NT2/D1 (cell line): ENCODE measurements at regions not wholly inside any gene's neighbourhood (a gene's known extent, or its start where the extent isn't known, plus 50 kb on each side); places are given as distances from the start of the nearest gene placed in this dataset.
A peak's percentile ranks its signal among the peaks of the same experiment; 100 is the strongest.
"Not testable (repeated sequence)": the region's sequence is repeated elsewhere in the genome, so short reads cannot be mapped to it uniquely, and the experiment has no call there.

ENCODE experiments used
- DNase-seq: peaks from one replicate; pipeline ENCODE4 v3.0.0-alpha.2; 2011; ENCODE audit warnings: low read depth, low spot score
- H3K27me3 ChIP-seq: 2 replicates; pipeline ENCODE4 v1.6.0; 2011; ENCODE audit warnings: mild to moderate bottlenecking; ENCODE audit not compliant: insufficient read length, insufficient read depth
- H3K36me3 ChIP-seq: 2 replicates; pipeline ENCODE4 v1.6.1; 2011; ENCODE audit warnings: mild to moderate bottlenecking, low read length, mixed read lengths; ENCODE audit not compliant: insufficient read depth, insufficient read length
- H3K4me1 ChIP-seq: 2 replicates; pipeline ENCODE4 v1.5.1; 2011; ENCODE audit not compliant: insufficient read depth, insufficient read length
- H3K4me3 ChIP-seq: 2 replicates; pipeline ENCODE4 v1.5.1; 2011; ENCODE audit warnings: low read depth; ENCODE audit not compliant: insufficient read length
- H3K9ac ChIP-seq: 2 replicates; pipeline ENCODE4 v1.6.0; 2011; ENCODE audit warnings: low read depth; ENCODE audit not compliant: insufficient read length
- H3K9me3 ChIP-seq: 2 replicates; pipeline ENCODE4 v1.5.1; 2011; ENCODE audit warnings: mild to moderate bottlenecking, low read length; ENCODE audit not compliant: insufficient read depth
- SUZ12 ChIP-seq: IDR thresholded peaks from 2 replicates; pipeline ENCODE4 v1.6.1; 2011; ENCODE audit not compliant: insufficient read length, insufficient read depth; ENCODE audit errors: extremely low read depth
- YY1 ChIP-seq: IDR thresholded peaks from 2 replicates; pipeline ENCODE4 v1.6.1; 2011; ENCODE audit not compliant: insufficient read length, insufficient read depth
- ZNF274 ChIP-seq: IDR thresholded peaks from 2 replicates; pipeline ENCODE4 v1.6.1; 2011; ENCODE audit warnings: mild to moderate bottlenecking, low read depth, low read length

- no peak for DNase-seq
- Histone ChIP-seq H3K4me3 (no peak overlapping the region), H3K36me3 (no peaks in the 10 kb centered on the region), H3K9ac (no peak overlapping the region), H3K27me3 (no peaks in the 10 kb centered on the region), H3K4me1 (no peaks in the 10 kb centered on the region), H3K9me3 (no peaks in the 10 kb centered on the region)
- TF ChIP-seq ZNF274 (no peak), SUZ12 (no peak)
Observed at GRCh38 chr1:70608815-70609214, 197.7 kb downstream of the CTH start.

GRCh38 chr1:70610164-70610563, 199.1 kb downstream of the CTH start:
- H3K36me3 ChIP-seq, H3K4me1 ChIP-seq, H3K27me3 ChIP-seq, H3K4me3 ChIP-seq, H3K9me3 ChIP-seq, DNase-seq, H3K9ac ChIP-seq: not testable (repeated sequence)

DNA sequence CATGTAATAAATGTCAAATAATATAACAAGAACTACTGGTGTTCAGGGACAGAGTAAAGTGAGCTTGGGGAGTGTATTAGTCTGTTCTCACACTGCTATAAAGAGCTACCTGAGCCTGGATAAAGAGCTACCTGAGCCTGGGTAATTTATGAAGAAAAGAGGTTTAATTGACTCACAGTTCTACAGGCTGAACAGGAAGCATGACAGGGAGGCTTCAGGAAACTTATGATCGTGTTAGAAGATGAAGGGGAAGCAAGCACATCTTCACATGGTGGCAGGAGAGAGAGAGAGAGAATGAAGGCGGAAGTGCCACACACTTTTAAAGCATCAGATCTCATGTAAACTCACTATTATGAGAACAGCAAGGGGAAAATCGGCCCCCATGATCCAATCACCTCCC, 205.9 kb downstream of the CTH start:
- H3K9ac ChIP-seq = no peak overlapping the region
- peaks cover 12% of the 10 kb centered on the region; the same call in 1 of the 2 replicates for H3K9me3 ChIP-seq
- no peak overlapping the region for H3K4me3 ChIP-seq
- TF ChIP-seq SUZ12 (no peak), ZNF274 (no peak), YY1 (no peak)
- no peaks in the 10 kb centered on the region for H3K27me3 ChIP-seq
- no peaks in the 10 kb centered on the region for H3K4me1 ChIP-seq
- H3K36me3 ChIP-seq = no peaks in the 10 kb centered on the region
- no peak for DNase-seq

- DNase-seq = peak; percentile 8
- Histone ChIP-seq H3K4me3 (no peak overlapping the region), H3K9me3 (peaks cover 12% of the 10 kb centered on the region; the same call in 1 of the 2 replicates), H3K27me3 (no peaks in the 10 kb centered on the region), H3K9ac (no peak overlapping the region), H3K4me1 (no peaks in the 10 kb centered on the region), H3K36me3 (no peaks in the 10 kb centered on the region)
- TF ChIP-seq YY1 = no peak
- TF ChIP-seq ZNF274 = no peak
- no peak for TF ChIP-seq SUZ12
Observed at GRCh38 chr1:70617728-70618127, 206.7 kb downstream of the CTH start.

GRCh38 chr1:70627910-70628309, 216.8 kb downstream of the CTH start:
- Histone ChIP-seq H3K4me1 (no peaks in the 10 kb centered on the region), H3K9me3 (no peaks in the 10 kb centered on the region), H3K9ac (no peak overlapping the region), H3K27me3 (no peaks in the 10 kb centered on the region), H3K36me3 (no peaks in the 10 kb centered on the region), H3K4me3 (no peak overlapping the region)
- no peak for TF ChIP-seq YY1
- TF ChIP-seq SUZ12 = no peak
- TF ChIP-seq ZNF274 = no peak
- no peak for DNase-seq

GRCh38 chr1:70628973-70629372, 217.9 kb downstream of the CTH start:
- no peaks in the 10 kb centered on the region for H3K4me1 ChIP-seq
- H3K36me3 ChIP-seq = no peaks in the 10 kb centered on the region
- H3K9me3 ChIP-seq = no peaks in the 10 kb centered on the region
- no peak overlapping the region for H3K4me3 ChIP-seq
- no peak overlapping the region for H3K9ac ChIP-seq
- DNase-seq = no peak
- no peaks in the 10 kb centered on the region for H3K27me3 ChIP-seq
- TF ChIP-seq ZNF274 = no peak
- TF ChIP-seq YY1 = no peak
- TF ChIP-seq SUZ12 = no peak

DNA sequence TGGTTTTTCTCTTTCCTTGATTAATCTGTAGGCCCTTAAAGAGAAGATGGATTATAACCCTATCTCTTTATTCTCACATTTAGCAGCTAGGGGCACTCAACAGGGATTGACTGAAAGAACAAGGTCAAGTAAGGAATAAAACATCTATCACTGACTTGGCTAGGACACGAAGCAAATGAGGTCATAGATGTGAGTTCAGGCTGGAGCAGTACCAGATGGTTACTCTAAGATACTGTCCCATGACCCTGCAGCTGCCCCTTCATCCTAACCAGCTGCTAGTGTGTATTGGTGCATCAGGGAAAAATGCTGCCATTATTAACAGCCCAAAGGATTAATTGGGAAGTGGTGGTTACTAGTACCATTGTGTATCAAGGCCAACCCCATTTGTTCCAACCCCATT, 221.9 kb downstream of the CTH start:
- Histone ChIP-seq H3K36me3 (no peaks in the 10 kb centered on the region), H3K9ac (no peak overlapping the region)
- DNase-seq = no peak

DNA sequence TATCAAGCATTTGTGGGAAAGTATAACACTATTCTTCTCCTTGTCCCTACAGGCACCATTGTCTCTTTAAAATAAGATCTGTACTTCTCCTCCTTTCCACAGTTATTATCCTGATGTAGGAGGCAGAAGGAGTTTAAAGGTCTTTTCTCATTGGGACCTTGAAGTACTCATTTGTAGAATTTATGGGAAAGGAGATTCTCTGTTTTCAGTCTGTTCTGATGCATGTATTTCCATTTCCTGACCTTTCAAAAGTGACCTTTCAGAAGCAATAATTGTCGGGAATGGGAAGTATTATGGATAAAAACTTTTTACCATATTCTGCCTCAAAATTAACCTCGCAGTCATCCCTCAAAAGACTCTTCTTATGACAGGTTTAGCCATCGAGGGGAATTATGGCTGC, 224.8 kb downstream of the CTH start:
- Histone ChIP-seq H3K4me3 (no peak overlapping the region), H3K9me3 (no peaks in the 10 kb centered on the region), H3K4me1 (no peaks in the 10 kb centered on the region), H3K27me3 (no peaks in the 10 kb centered on the region), H3K9ac (no peak overlapping the region), H3K36me3 (no peaks in the 10 kb centered on the region)
- TF ChIP-seq YY1 (no peak), ZNF274 (no peak), SUZ12 (no peak)
- DNase-seq = no peak

More for the DNA sequence above, 221.9 kb downstream of the CTH start:
- Histone ChIP-seq H3K4me1 (no peaks in the 10 kb centered on the region), H3K9me3 (no peaks in the 10 kb centered on the region), H3K27me3 (no peaks in the 10 kb centered on the region), H3K4me3 (no peak overlapping the region)
- TF ChIP-seq SUZ12 (no peak), YY1 (no peak), ZNF274 (no peak)
